B cell (primary cell): ENCODE measurements at regions not wholly inside any gene's neighbourhood (a gene's known extent, or its start where the extent isn't known, plus 50 kb on each side); places are given as distances from the start of the nearest gene placed in this dataset.

ENCODE experiments used
- ATAC-seq: fragments of 200-7000 bp; cut with Tn5 transposase; one replicate; pipeline ENCODE4 v1.10.0; 2021; ENCODE audit warnings: low read depth, mild to moderate bottlenecking, moderate number of reproducible peaks, moderate library complexity
- CTCF ChIA-PET: fragments of 350-600 bp; sonication (Branson Sonifier 250); formaldehyde crosslinking; loops from one replicate; lab custom pipeline; 2021; ENCODE audit warnings: antibody characterized with exemption, inconsistent platforms; lab: Charles Lee
- POLR2A ChIA-PET: fragments of 350-600 bp; sonication (Branson Sonifier 250); formaldehyde crosslinking; loops from one replicate; lab custom pipeline; 2021; ENCODE audit warnings: antibody characterized with exemption; lab: Charles Lee
- DNase-seq: peaks from one replicate; pipeline ENCODE4 v3.0.0; 2013
- H2AFZ ChIP-seq: 2 replicates; pipeline ENCODE4 v1.6.1; 2012; ENCODE audit warnings: mild to moderate bottlenecking, low read depth, low read length; ENCODE audit not compliant: insufficient read depth, poor library complexity, severe bottlenecking
- H3K27ac ChIP-seq, 2 donors: 1 replicate in 1 of 2; 2 replicates in 1 of 2; pipeline ENCODE4 v1.5.1; 2012 to 2013; ENCODE audit warnings: low read length in 2 of 2, mild to moderate bottlenecking in 2 of 2, moderate library complexity in 1 of 2
- H3K27me3 ChIP-seq, 4 experiments: fragments of 200-600 bp in 1 of 4; sonication (generic) in 1 of 4; replicated peaks in 1 of 4; 1 replicate in 2 of 4; 2 replicates in 2 of 4; pipeline versions ENCODE4 v1.6.1 to v1.7.0; 2013 to 2016; ENCODE audit warnings: low read length in 3 of 4, mild to moderate bottlenecking in 2 of 4, mixed read lengths in 1 of 4, moderate library complexity in 1 of 4; ENCODE audit not compliant: insufficient read depth in 4 of 4, control insufficient read depth in 3 of 4; ENCODE audit errors: control extremely low read depth in 1 of 4
- H3K36me3 ChIP-seq, 2 experiments: replicated peaks in 1 of 2; 1 replicate in 1 of 2; 2 replicates in 1 of 2; pipeline versions ENCODE4 v1.6.1 to v1.7.1; 2013; ENCODE audit warnings: low read length in 1 of 2; ENCODE audit not compliant: insufficient read depth in 2 of 2, control insufficient read depth in 1 of 2; ENCODE audit errors: control extremely low read depth in 1 of 2, extremely low read depth in 1 of 2
- H3K4me1 ChIP-seq, 2 donors: fragments of 200-600 bp in 1 of 2; sonication (generic) in 1 of 2; 1 replicate in 1 of 2; 2 replicates in 1 of 2; pipeline versions ENCODE4 v1.5.1 to v1.6.1; 2013 to 2017; ENCODE audit warnings: low read length in 2 of 2; ENCODE audit not compliant: control insufficient read depth in 2 of 2, insufficient read depth in 2 of 2
- H3K4me2 ChIP-seq: replicated peaks from 2 replicates; pipeline ENCODE3; 2012; ENCODE audit warnings: mild to moderate bottlenecking, low read depth, low read length; ENCODE audit not compliant: poor library complexity, severe bottlenecking
- H3K4me3 ChIP-seq, 5 experiments: fragments of 200-600 bp in 1 of 5; sonication (generic) in 1 of 5; 1 replicate in 3 of 5; 2 replicates in 2 of 5; pipeline versions ENCODE4 v1.5.1 to v1.7.0; 2011 to 2016; ENCODE audit warnings: low read length in 4 of 5, mild to moderate bottlenecking in 4 of 5, low read depth in 2 of 5, control low read depth in 1 of 5, moderate library complexity in 1 of 5; ENCODE audit not compliant: insufficient read depth in 1 of 5; ENCODE audit errors: control extremely low read depth in 1 of 5, extremely low read depth in 1 of 5
- H3K79me2 ChIP-seq: fragments of 200-600 bp; sonication (generic); one replicate; pipeline ENCODE4 v1.6.0; 2016; ENCODE audit warnings: low read length; ENCODE audit not compliant: control insufficient read depth, insufficient read depth
- H3K9ac ChIP-seq: fragments of 200-600 bp; sonication (generic); 2 replicates; pipeline ENCODE4 v1.6.1; 2017; ENCODE audit warnings: mild to moderate bottlenecking, low read length, moderate library complexity
- H3K9me3 ChIP-seq, 3 donors: one replicate each; pipeline versions ENCODE4 v1.6.1 to v1.7.1; 2013; ENCODE audit warnings: low read length in 2 of 3; ENCODE audit not compliant: control insufficient read depth in 2 of 3, insufficient read depth in 1 of 3; ENCODE audit errors: control extremely low read depth in 1 of 3
- H4K20me1 ChIP-seq: 2 replicates; pipeline ENCODE4 v1.6.0; 2012; ENCODE audit warnings: mild to moderate bottlenecking, low read length; ENCODE audit not compliant: insufficient read depth, control insufficient read depth, poor library complexity, severe bottlenecking
- H3K27ac Mint-ChIP-seq: one replicate; pipeline ENCODE4 v1.8.0; 2021; ENCODE audit warnings: mixed read lengths
- H3K27me3 Mint-ChIP-seq: one replicate; pipeline ENCODE4 v1.8.0; 2021; ENCODE audit warnings: mixed read lengths
- H3K4me1 Mint-ChIP-seq: one replicate; pipeline ENCODE4 v1.8.0; 2021; ENCODE audit warnings: mixed read lengths
- H3K4me3 Mint-ChIP-seq: one replicate; pipeline ENCODE4 v1.8.0; 2021; ENCODE audit warnings: mixed read lengths
- H3K9me3 Mint-ChIP-seq: one replicate; pipeline ENCODE4 v1.8.0; 2022; ENCODE audit warnings: mixed read lengths; ENCODE audit not compliant: insufficient read depth
- EZH2 ChIP-seq: IDR thresholded peaks from 2 replicates; pipeline ENCODE4 v1.6.1; 2012; ENCODE audit warnings: borderline replicate concordance, low read depth, mild to moderate bottlenecking, moderate library complexity, low read length; ENCODE audit not compliant: insufficient read depth, poor library complexity, severe bottlenecking
- WGBS: methylation state at CpG from one replicate; pipeline ENCODE4 v1.1.5; 2013; ENCODE audit warnings: missing lambda C conversion rate; ENCODE audit not compliant: insufficient coverage; 5-methylcytosine and 5-hydroxymethylcytosine counted together
- intact Hi-C: fragments of 100-400 bp; cut with micrococcal nuclease; formaldehyde crosslinking; loops from one replicate; pipeline ENCODE4 v1.10.0; 2022
- TF ChIP-seq, protein P1 (sequence below): fragments of 200-600 bp; IDR thresholded peaks from one replicate; pipeline ENCODE4 v1.8.0; 2022; ENCODE audit warnings: antibody characterized with exemption, mild to moderate bottlenecking

DNA sequence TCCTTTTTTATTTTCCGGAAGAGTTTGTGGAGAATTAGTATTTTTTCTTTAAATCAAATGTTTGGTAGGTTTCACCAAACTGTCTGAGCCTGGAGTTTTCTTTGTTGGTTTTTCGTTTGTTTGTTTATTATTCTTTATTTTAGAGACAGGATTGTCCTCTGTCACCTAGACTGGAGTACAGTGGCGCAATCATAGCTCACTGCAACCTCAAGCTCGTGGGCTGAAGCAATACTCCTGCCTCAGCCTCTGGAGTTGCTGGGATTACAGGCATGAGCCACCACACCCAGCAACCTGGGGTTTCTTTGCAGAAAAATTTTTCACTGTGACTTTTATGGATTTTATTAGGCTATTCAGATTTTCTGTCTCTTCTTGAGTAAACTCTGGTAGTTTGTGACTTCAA, 120.2 kb upstream of the LOC128125822 start:
- H3K27ac ChIP-seq: no peak overlapping the region
- H3K9me3 Mint-ChIP-seq: no peaks in the 10 kb centered on the region
- no peak overlapping the region for H3K9ac ChIP-seq
- no peak for DNase-seq
- no peak for ATAC-seq
- no peak overlapping the region for H3K27ac Mint-ChIP-seq
- TF ChIP-seq, protein P1, sequence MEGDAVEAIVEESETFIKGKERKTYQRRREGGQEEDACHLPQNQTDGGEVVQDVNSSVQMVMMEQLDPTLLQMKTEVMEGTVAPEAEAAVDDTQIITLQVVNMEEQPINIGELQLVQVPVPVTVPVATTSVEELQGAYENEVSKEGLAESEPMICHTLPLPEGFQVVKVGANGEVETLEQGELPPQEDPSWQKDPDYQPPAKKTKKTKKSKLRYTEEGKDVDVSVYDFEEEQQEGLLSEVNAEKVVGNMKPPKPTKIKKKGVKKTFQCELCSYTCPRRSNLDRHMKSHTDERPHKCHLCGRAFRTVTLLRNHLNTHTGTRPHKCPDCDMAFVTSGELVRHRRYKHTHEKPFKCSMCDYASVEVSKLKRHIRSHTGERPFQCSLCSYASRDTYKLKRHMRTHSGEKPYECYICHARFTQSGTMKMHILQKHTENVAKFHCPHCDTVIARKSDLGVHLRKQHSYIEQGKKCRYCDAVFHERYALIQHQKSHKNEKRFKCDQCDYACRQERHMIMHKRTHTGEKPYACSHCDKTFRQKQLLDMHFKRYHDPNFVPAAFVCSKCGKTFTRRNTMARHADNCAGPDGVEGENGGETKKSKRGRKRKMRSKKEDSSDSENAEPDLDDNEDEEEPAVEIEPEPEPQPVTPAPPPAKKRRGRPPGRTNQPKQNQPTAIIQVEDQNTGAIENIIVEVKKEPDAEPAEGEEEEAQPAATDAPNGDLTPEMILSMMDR: no peak
- TF ChIP-seq EZH2: no peak
- H3K27me3 ChIP-seq: no peaks in the 10 kb centered on the region
- H2AFZ ChIP-seq: no peak overlapping the region
- H4K20me1 ChIP-seq: no peaks in the 10 kb centered on the region
- no peaks in the 10 kb centered on the region for H3K4me1 ChIP-seq
- intact Hi-C loops: no loop called here
- H3K4me3 Mint-ChIP-seq: no peak overlapping the region
- no peaks in the 10 kb centered on the region for H3K79me2 ChIP-seq
- whole genome bisulfite sequencing: 100% methylated on average over 1 of the region's 4 CpGs
- H3K4me3 ChIP-seq: no peak overlapping the region
- no peaks in the 10 kb centered on the region for H3K4me1 Mint-ChIP-seq
- ChIA-PET POLR2A (no interaction called here), CTCF (interaction anchor here (0.6 kb wide), 1 partner anchor 100 kb away, joined by 3 read pairs; no protein-coding TSS in a partner anchor)
- H3K27me3 Mint-ChIP-seq: no peaks in the 10 kb centered on the region
- H3K9me3 ChIP-seq: no peaks in the 10 kb centered on the region
- no peaks in the 10 kb centered on the region for H3K36me3 ChIP-seq
- H3K4me2 ChIP-seq: no peak overlapping the region

DNA sequence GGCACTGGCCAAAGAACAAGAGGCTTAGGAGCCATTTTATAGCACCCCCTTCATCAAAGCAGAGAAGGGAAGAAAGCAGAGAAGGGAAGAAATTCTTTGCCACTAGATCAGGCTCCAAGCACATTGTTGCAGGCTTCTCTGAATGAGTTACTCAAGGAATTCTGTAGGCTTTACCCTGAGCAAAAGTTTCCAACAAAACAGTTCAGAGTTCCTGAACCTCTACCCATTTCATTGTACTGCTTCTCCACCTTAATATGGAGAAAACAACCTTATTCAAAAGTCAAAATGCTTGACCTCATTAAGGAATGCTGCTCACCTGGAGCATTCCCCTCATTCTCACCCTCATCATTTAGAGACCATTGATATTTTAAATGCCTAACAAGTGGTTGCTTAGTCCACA, 115.5 kb upstream of the LOC128125822 start:
- Histone ChIP-seq H3K4me2 (no peak overlapping the region), H3K9ac (no peak overlapping the region), H3K27ac (no peak overlapping the region), H4K20me1 (no peaks in the 10 kb centered on the region), H3K36me3 (no peaks in the 10 kb centered on the region), H3K27me3 (no peaks in the 10 kb centered on the region), H2AFZ (no peak overlapping the region), H3K4me3 (no peak overlapping the region), H3K79me2 (no peaks in the 10 kb centered on the region), H3K9me3 (no peaks in the 10 kb centered on the region), H3K4me1 (no peaks in the 10 kb centered on the region)
- intact Hi-C loops: no loop called here
- ChIA-PET CTCF (no interaction called here), POLR2A (no interaction called here)
- H3K9me3 Mint-ChIP-seq: no peaks in the 10 kb centered on the region
- no peak for TF ChIP-seq EZH2
- TF ChIP-seq, protein P1: no peak
- no peak for DNase-seq
- ATAC-seq: no peak
- H3K4me3 Mint-ChIP-seq: no peak overlapping the region
- no peaks in the 10 kb centered on the region for H3K4me1 Mint-ChIP-seq
- no peaks in the 10 kb centered on the region for H3K27me3 Mint-ChIP-seq
- H3K27ac Mint-ChIP-seq: no peak overlapping the region
